ENCODE measurements at regions not wholly inside any gene's neighbourhood (a gene's known extent, or its start where the extent isn't known, plus 50 kb on each side); places are given as distances from the start of the nearest gene placed in this dataset.

DNA sequence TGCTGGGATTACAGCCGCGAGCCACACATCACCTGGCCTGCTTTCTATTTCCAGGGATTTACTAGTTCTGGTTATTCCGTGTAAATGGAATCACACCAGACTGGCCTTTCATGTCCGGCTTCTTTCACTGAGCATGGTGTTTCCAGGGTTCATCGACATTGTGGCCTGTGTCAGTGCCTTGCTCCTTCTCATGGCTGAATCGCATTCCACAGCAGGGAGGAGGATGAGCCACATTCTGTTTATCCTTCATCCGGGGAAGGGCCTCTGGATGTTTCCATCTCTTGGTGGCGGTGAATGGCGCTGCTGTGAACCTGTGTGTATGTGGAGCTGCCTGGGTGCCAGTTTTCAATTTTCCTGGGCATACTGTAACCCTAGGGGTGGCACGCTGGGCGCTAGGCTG lies 58.7 kb upstream of the RNU6ATAC start:
- CTCF ChIA-PET: no interaction called here
- ATAC-seq (ENCODE audit: poor library complexity): no peak
- POLR2A ChIA-PET: no interaction called here

DNA sequence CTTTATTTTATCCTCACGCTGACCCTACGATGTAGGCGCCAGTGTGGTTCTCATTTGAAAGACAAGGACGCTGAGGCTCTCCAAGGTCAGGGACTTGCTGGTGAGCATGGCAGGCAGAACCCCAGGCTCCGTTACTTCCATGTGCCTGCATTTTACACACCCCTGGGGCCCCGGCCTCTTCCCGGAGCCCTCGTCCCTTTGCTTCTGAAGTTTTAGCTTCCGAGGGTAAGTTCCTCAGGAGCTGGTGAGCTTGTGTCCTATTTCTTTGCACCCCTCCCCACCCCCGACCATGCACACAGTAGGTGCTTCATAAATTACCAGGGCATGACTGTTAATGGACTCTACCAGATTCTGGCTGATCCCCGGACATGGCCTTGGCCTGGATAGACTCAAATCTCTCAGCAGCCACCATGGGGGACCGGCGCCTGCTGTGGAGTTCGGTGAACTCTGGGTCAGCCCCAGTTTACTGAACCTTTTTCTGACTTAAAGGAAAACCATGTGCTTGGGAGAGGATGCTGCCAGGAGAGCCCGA lies 59.3 kb upstream of the RNU6ATAC start:
- H3K4me1 ChIP-seq (ENCODE audit: insufficient read depth, low read length): no peaks in the 10 kb centered on the region
- intact Hi-C loops (cut with DNase I, micrococcal nuclease): no loop called here
- TF ChIP-seq, protein P1, sequence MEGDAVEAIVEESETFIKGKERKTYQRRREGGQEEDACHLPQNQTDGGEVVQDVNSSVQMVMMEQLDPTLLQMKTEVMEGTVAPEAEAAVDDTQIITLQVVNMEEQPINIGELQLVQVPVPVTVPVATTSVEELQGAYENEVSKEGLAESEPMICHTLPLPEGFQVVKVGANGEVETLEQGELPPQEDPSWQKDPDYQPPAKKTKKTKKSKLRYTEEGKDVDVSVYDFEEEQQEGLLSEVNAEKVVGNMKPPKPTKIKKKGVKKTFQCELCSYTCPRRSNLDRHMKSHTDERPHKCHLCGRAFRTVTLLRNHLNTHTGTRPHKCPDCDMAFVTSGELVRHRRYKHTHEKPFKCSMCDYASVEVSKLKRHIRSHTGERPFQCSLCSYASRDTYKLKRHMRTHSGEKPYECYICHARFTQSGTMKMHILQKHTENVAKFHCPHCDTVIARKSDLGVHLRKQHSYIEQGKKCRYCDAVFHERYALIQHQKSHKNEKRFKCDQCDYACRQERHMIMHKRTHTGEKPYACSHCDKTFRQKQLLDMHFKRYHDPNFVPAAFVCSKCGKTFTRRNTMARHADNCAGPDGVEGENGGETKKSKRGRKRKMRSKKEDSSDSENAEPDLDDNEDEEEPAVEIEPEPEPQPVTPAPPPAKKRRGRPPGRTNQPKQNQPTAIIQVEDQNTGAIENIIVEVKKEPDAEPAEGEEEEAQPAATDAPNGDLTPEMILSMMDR (IDR thresholded peaks at IDR 0.05): no peak
- no peak overlapping the region for H3K27ac Mint-ChIP-seq
- no peak for ATAC-seq (ENCODE audit: poor library complexity)
- H3K36me3 Mint-ChIP-seq (ENCODE audit: low read depth): no peaks in the 10 kb centered on the region
- no peaks in the 10 kb centered on the region for H3K27me3 ChIP-seq (ENCODE audit: control insufficient read depth in 1 of 2, insufficient read depth in 2 of 2, low read length in 2 of 2)
- ChIA-PET CTCF (no interaction called here), POLR2A (no interaction called here)
- H3K27ac ChIP-seq (ENCODE audit: low read depth in 1 of 2, low read length in 2 of 2): no peak overlapping the region
- no peak overlapping the region for H3K4me3 ChIP-seq (ENCODE audit: low read length)
- no peak overlapping the region for H3K4me3 Mint-ChIP-seq
- no peak for DNase-seq
- H3K9me3 ChIP-seq (ENCODE audit: control insufficient read depth in 1 of 2, insufficient read depth in 1 of 2, low read length in 2 of 2): no peaks in the 10 kb centered on the region
- H3K9me3 Mint-ChIP-seq: no peaks in the 10 kb centered on the region
- H3K36me3 ChIP-seq (ENCODE audit: insufficient read depth, low read length): no peaks in the 10 kb centered on the region
- H3K27me3 Mint-ChIP-seq: no peaks in the 10 kb centered on the region
- no peaks in the 10 kb centered on the region for H3K4me1 Mint-ChIP-seq (ENCODE audit: low read depth)

More for the DNA sequence above, 58.7 kb upstream of the RNU6ATAC start:
- Mint-ChIP-seq H3K27me3 (no peaks in the 10 kb centered on the region), H3K27ac (no peak overlapping the region), H3K9me3 (no peaks in the 10 kb centered on the region), H3K4me3 (no peak overlapping the region), H3K4me1 (ENCODE audit: low read depth) (no peaks in the 10 kb centered on the region), H3K36me3 (ENCODE audit: low read depth) (no peaks in the 10 kb centered on the region)
- no peak overlapping the region for H3K27ac ChIP-seq (ENCODE audit: low read depth in 1 of 2, low read length in 2 of 2)
- no peaks in the 10 kb centered on the region for H3K36me3 ChIP-seq (ENCODE audit: insufficient read depth, low read length)
- H3K27me3 ChIP-seq (ENCODE audit: control insufficient read depth in 1 of 2, insufficient read depth in 2 of 2, low read length in 2 of 2): no peaks in the 10 kb centered on the region
- no peak for DNase-seq
- H3K4me3 ChIP-seq (ENCODE audit: low read length): no peak overlapping the region
- intact Hi-C loops (cut with DNase I, micrococcal nuclease): no loop called here
- no peaks in the 10 kb centered on the region for H3K9me3 ChIP-seq (ENCODE audit: control insufficient read depth in 1 of 2, insufficient read depth in 1 of 2, low read length in 2 of 2)
- TF ChIP-seq, protein P1 (IDR thresholded peaks at IDR 0.05): no peak
- H3K4me1 ChIP-seq (ENCODE audit: insufficient read depth, low read length): no peaks in the 10 kb centered on the region

DNA sequence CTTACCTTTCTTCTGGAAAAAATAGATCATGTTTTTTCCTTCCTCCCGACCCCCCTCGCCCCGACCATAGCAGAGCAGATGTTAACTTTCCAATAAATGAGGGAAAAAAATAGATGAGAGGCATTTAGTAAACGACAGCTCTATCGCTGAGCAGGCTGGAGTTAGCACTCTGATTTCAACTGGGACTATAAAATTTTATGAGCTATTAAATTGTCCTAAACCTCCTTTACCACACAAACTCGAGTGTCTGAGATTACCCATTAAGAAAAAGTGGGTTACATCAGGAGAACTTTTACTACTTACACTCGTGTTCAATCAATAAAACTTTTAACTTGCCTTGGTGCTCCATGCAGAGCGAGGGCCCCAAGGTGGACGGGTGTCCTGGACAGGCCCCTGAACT lies 59.8 kb upstream of the RNU6ATAC start:
- no peaks in the 10 kb centered on the region for H3K4me1 Mint-ChIP-seq (ENCODE audit: low read depth)
- ATAC-seq (ENCODE audit: poor library complexity) (no peak), DNase-seq (no peak)
- intact Hi-C loops (cut with DNase I, micrococcal nuclease): no loop called here
- no peaks in the 10 kb centered on the region for H3K9me3 Mint-ChIP-seq
- no peak overlapping the region for H3K27ac Mint-ChIP-seq
- Histone ChIP-seq H3K4me3 (ENCODE audit: low read length) (no peak overlapping the region), H3K36me3 (ENCODE audit: insufficient read depth, low read length) (no peaks in the 10 kb centered on the region), H3K27me3 (ENCODE audit: control insufficient read depth in 1 of 2, insufficient read depth in 2 of 2, low read length in 2 of 2) (no peaks in the 10 kb centered on the region), H3K9me3 (ENCODE audit: control insufficient read depth in 1 of 2, insufficient read depth in 1 of 2, low read length in 2 of 2) (no peaks in the 10 kb centered on the region), H3K27ac (ENCODE audit: low read depth in 1 of 2, low read length in 2 of 2) (no peak overlapping the region), H3K4me1 (ENCODE audit: insufficient read depth, low read length) (no peaks in the 10 kb centered on the region)
- H3K36me3 Mint-ChIP-seq (ENCODE audit: low read depth): no peaks in the 10 kb centered on the region
- TF ChIP-seq, protein P1 (IDR thresholded peaks at IDR 0.05): no peak
- H3K27me3 Mint-ChIP-seq: no peaks in the 10 kb centered on the region
- ChIA-PET POLR2A (no interaction called here), CTCF (no interaction called here)
- H3K4me3 Mint-ChIP-seq: no peak overlapping the region

Measured in CD4-positive, alpha-beta T cell (primary cell).